Brain pericyte (primary cell): ENCODE measurements at regions not wholly inside any gene's neighbourhood (a gene's known extent, or its start where the extent isn't known, plus 50 kb on each side); places are given as distances from the start of the nearest gene placed in this dataset.
A peak's percentile ranks its signal among the peaks of the same experiment; 100 is the strongest.

ENCODE experiments used
- DNase-seq: peaks from one replicate; pipeline ENCODE4 v3.0.0-alpha.2; 2012; ENCODE audit warnings: low read depth, low spot score

- no peak for DNase-seq
These were observed 51.8 kb upstream of the B3GALNT1 start for GRCh38 chr3:161156936-161157335.

- DNase-seq, result no peak
These were observed 56.5 kb upstream of the B3GALNT1 start for GRCh38 chr3:161161603-161162002.

GRCh38 chr3:161163297-161163696 lies 57.8 kb upstream of the NMD3 start:
- DNase-seq, result peak; percentile 57

- no peak for DNase-seq
These were observed 55.1 kb upstream of the NMD3 start for GRCh38 chr3:161166051-161166450.

GRCh38 chr3:161171113-161171512 lies 50.0 kb upstream of the NMD3 start:
- DNase-seq, result no peak
